Cardiac fibroblast (primary cell): ENCODE measurements at regions not wholly inside any gene's neighbourhood (a gene's known extent, or its start where the extent isn't known, plus 50 kb on each side); places are given as distances from the start of the nearest gene placed in this dataset.

Source experiments
- DNase-seq, 2 donors: peaks; one replicate each; pipeline versions ENCODE4 v3.0.0 to v3.0.0-alpha.2; 2010; ENCODE audit warnings: low read depth in 2 of 2
- H3K4me3 ChIP-seq, 2 donors: replicated peaks in 1 of 2; 1 replicate in 1 of 2; 2 replicates in 1 of 2; pipeline ENCODE4 v1.5.1; 2011; ENCODE audit warnings: low read depth in 2 of 2, low read length in 2 of 2, mild to moderate bottlenecking in 2 of 2, moderate library complexity in 1 of 2
- TF ChIP-seq, protein P1 (sequence below): IDR thresholded peaks from one replicate; pipeline ENCODE4 v1.5.1; 2011; ENCODE audit warnings: low read depth, mild to moderate bottlenecking, low read length, inconsistent platforms

DNA sequence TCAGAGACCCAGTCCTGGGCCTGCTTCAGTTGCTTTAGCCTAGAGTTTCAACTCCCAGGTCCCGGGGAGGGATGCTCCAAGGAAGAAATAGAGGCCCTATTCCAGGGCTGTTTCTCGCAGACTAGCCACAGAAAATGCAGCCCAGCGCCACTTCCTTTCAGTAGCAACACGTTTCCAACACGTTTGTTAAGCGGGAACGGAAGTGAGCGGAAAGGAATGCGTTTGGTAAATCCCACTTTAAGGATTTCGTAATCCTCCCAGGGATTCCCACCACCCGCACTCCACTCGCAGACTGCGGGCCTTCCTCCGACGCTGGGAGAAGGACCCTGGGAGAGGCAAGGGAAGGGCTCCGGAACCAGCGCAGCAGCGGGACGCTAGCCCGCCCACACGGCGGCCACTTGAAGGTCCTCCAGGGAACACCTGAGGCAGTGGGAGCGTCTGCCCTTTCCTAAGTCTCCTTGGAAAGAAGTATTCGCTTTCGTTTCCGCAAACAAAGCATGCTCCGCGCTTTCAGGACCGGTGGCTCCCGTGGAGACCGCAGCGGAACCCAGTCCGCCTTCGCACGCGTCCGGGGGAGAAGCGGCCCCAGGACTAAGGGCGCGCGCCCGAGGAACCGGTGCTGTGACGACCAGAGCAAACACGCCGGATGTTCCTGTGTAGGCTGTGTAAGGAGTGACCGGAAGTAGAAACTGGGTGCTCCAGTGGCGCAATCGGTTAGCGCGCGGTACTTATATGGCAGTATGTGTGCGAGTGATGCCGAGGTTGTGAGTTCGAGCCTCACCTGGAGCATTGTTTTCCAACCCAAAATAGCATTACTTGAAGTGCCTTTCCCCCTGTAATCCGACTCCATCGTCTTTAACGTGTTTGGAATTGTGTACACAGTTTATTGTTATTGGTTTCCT lies 227.6 kb upstream of the PRSS16 start:
- peak overlapping the region; percentile 67 to 71 for H3K4me3 ChIP-seq
- peak; percentile 94 to 97 for DNase-seq
- TF ChIP-seq, protein P1, sequence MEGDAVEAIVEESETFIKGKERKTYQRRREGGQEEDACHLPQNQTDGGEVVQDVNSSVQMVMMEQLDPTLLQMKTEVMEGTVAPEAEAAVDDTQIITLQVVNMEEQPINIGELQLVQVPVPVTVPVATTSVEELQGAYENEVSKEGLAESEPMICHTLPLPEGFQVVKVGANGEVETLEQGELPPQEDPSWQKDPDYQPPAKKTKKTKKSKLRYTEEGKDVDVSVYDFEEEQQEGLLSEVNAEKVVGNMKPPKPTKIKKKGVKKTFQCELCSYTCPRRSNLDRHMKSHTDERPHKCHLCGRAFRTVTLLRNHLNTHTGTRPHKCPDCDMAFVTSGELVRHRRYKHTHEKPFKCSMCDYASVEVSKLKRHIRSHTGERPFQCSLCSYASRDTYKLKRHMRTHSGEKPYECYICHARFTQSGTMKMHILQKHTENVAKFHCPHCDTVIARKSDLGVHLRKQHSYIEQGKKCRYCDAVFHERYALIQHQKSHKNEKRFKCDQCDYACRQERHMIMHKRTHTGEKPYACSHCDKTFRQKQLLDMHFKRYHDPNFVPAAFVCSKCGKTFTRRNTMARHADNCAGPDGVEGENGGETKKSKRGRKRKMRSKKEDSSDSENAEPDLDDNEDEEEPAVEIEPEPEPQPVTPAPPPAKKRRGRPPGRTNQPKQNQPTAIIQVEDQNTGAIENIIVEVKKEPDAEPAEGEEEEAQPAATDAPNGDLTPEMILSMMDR, result no peak

DNA sequence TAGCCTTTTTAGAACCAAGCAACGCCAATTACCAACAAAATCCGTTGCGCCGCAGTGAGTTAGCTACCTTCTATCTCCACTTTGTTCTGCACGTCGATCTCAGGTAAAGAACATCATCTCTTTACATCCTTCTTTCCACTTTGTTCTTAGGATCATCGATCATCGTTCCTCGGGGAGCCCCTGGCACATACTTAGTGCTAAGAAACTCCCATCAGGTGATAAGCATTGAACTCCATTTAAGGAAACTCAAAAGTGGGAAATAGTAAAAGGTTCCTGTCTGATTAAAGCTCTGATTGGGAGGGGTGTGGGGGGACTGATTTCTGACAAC lies 227.0 kb upstream of the PRSS16 start:
- DNase-seq, result no peak
- TF ChIP-seq, protein P1, result no peak
- H3K4me3 ChIP-seq, result peak overlapping the region; percentile 67 to 71

DNA sequence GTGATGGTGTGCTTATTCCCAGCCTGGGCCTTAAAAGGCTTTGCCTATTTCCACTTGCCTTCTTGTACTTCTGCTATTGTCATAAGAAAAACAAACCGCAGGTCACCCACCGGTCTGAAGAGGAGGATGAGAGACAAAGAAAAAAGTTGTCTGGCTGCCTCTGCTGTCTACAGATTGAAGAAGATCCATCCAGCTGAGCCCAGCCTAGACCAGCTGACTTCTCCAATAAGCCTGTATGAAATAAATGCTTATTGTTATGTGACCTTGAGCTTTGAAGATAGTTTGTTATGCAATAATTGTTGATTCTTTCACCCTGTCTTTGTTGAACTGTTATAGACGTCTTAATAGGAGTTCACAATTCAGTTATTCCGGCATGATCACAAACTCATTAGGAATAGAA lies 223.8 kb upstream of the PRSS16 start:
- TF ChIP-seq, protein P1, result no peak
- H3K4me3 ChIP-seq, result no peak overlapping the region
- no peak for DNase-seq

DNA sequence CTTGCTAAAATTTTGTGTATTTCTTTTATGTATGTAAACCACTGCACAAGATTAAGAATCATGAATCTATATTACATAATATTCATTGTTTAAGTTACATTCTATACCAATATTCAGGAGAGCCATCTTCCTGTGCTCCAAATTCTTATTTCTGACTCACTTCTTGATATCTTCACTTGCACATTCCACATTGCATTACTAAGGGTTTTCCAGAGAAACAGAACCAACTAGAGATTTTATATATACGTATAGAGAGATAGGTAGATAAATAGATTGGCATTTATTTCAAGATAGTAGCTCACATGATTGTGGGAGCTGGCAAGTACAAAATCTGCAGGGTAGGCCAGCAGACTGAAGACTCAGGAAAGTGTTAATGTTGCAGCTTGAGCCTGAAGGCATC lies 222.2 kb upstream of the PRSS16 start:
- peak in 1 of 2 donors; percentile 25 for DNase-seq
- TF ChIP-seq, protein P1, result no peak
- no peak overlapping the region for H3K4me3 ChIP-seq

DNA sequence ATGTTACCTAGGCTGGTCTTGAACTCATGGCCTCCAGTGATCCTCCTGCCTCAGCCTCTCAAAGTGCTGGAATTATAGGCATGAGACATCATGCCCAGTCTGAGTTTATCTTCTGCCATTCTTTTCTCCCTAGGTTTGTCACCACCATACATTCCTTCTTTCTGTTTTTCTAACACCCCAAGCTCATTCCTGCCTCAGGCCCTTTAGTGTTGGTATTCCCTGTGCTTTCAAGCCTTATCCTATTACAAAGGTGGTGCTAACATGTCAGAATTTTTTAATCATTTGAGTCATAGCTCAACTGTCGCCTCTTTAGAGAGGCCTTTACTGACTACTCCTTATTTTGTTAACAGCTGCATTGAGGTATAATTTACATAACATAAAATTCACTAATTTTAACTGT lies 221.1 kb upstream of the PRSS16 start:
- TF ChIP-seq, protein P1, result no peak
- DNase-seq, result no peak
- no peak overlapping the region for H3K4me3 ChIP-seq

DNA sequence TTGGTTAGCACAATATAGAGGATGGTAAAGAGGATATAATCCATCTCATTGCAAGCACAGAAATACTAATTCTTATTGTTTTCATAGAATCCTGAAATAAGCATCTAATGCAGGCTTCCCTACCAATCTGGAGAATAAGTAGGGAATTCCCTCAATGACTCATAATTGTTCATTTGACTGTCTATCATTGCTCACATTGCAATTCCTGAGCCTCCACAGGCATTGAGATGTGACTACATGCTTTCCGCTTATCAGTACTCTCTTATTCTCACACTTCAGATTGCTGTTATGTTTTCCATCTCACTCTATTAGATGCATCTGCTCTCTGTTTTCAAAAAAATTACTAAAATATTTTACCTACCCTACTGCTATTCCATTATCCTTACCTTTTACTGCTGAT lies 216.2 kb upstream of the PRSS16 start:
- DNase-seq, result peak in 1 of 2 donors; percentile 39
- H3K4me3 ChIP-seq, result no peak overlapping the region
- TF ChIP-seq, protein P1, result no peak

DNA sequence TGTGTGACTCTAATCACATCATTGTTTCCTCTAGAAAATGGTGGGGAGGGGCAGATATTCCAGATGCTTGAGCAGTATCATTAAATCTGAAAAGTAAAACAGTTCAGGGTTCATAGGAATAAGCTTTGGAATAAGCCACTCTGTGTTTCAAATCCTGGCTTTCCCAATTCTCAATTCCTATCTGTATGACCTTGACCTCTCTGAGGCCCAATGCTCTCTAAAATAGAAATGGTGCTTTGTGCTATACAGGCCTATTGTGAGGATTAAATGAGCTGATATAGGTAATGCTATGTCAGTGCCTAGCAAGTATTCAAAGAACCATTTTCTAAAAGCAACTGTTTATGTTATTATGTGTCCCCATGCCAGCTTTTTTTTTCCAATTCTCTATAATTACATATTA lies 209.0 kb upstream of the PRSS16 start:
- DNase-seq, result no peak
- TF ChIP-seq, protein P1, result no peak
- H3K4me3 ChIP-seq, result no peak overlapping the region
